Suprapubic skin (tissue), 4 donors: ENCODE measurements at regions not wholly inside any gene's neighbourhood (a gene's known extent, or its start where the extent isn't known, plus 50 kb on each side); places are given as distances from the start of the nearest gene placed in this dataset.

Source experiments
- DNase-seq, 2 donors: peaks; one replicate each; pipeline ENCODE4 v3.0.0-alpha.2; 2019; ENCODE audit warnings: low spot score in 2 of 2
- H3K27ac ChIP-seq: fragments of 200-600 bp; sonication (generic); one replicate; pipeline ENCODE4 v1.5.1; 2019
- H3K27me3 ChIP-seq: fragments of 200-600 bp; sonication (generic); one replicate; pipeline ENCODE4 v1.5.1; 2019
- H3K36me3 ChIP-seq: fragments of 200-600 bp; sonication (generic); one replicate; pipeline ENCODE4 v1.5.1; 2019
- H3K4me1 ChIP-seq: fragments of 200-600 bp; sonication (generic); one replicate; pipeline ENCODE4 v1.5.1; 2019
- H3K4me3 ChIP-seq: fragments of 200-600 bp; sonication (generic); one replicate; pipeline ENCODE4 v1.5.1; 2019; ENCODE audit warnings: mild to moderate bottlenecking
- H3K9me3 ChIP-seq: fragments of 200-600 bp; sonication (generic); one replicate; pipeline ENCODE4 v1.5.1; 2019
- CTCF ChIP-seq, 2 donors: fragments of 200-600 bp in 1 of 2; fragments of 450-650 bp in 1 of 2; sonication (generic) in 1 of 2; IDR thresholded peaks; one replicate each; pipeline ENCODE4 v1.5.1; 2016 to 2019; ENCODE audit warnings: antibody characterized with exemption in 2 of 2, mild to moderate bottlenecking in 1 of 2, moderate library complexity in 1 of 2
- EP300 ChIP-seq: sonication (generic); formaldehyde crosslinking; IDR thresholded peaks from one replicate; pipeline ENCODE4 v1.6.1; 2017; ENCODE audit warnings: antibody characterized with exemption
- POLR2A ChIP-seq, 2 donors: fragments of 450-650 bp; IDR thresholded peaks; one replicate each; pipeline ENCODE4 v1.6.1; 2017; ENCODE audit warnings: antibody characterized with exemption in 2 of 2, mild to moderate bottlenecking in 2 of 2, moderate library complexity in 2 of 2
- POLR2AphosphoS5 ChIP-seq, 3 donors: sonication (generic); formaldehyde crosslinking; IDR thresholded peaks; one replicate each; pipeline ENCODE4 v1.6.1; 2017; ENCODE audit warnings: antibody characterized with exemption in 3 of 3
- WGBS: methylation state at CpG from one replicate; pipeline ENCODE4 v1.1.5; 2018; 5-methylcytosine and 5-hydroxymethylcytosine counted together

DNA sequence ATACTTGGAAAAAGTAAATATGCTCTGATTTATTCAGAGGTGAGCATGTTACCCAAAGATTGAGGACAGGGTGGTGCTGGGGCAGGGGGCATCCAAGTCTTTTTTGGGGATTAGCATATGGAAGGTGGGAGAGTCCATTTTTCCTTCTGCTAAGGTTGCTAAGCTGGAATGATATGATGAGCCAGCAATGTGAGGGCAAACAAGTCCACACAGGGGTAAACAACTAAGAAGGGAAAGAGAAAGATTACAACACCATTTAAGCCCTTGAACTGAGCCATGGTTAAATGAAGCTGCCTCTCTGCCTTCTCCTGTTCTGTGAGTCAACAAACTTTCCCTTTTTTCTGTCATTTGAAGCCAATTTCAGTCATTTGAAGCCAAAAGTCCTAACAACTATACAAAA is 89.0 kb downstream of the RPL22L1 start:
- no peak overlapping the region for H3K27ac ChIP-seq
- H3K4me1 ChIP-seq = no peaks in the 10 kb centered on the region
- H3K9me3 ChIP-seq = no peaks in the 10 kb centered on the region
- no peak for DNase-seq
- H3K27me3 ChIP-seq = no peaks in the 10 kb centered on the region
- no peak for TF ChIP-seq POLR2AphosphoS5 (IDR thresholded peaks at IDR 0.05)
- TF ChIP-seq EP300 = no peak
- no peak for TF ChIP-seq POLR2A (IDR thresholded peaks at IDR 0.05)
- TF ChIP-seq CTCF (IDR thresholded peaks at IDR 0.05) = no peak
- H3K36me3 ChIP-seq = no peaks in the 10 kb centered on the region
- H3K4me3 ChIP-seq = no peak overlapping the region

DNA sequence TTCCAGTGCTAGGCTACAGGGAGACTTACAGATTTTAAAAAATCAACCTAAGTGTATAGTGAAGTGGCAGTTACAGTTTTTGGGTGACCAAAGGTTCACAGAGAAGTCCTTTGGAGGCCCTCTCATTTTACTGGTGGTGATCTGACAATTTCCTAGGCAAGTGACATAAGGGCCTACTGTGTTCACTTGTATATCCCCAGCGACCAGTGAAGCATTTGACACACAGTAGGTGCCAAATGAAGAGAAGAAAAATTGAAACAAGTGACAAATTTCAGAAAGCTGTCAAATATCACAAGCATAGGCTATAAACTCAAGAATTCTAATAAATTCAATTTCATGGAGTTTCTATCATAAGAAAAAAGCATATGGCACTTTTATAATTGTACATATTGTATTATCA is 89.5 kb downstream of the RPL22L1 start:
- Histone ChIP-seq H3K36me3 (no peaks in the 10 kb centered on the region), H3K4me3 (no peak overlapping the region), H3K4me1 (no peaks in the 10 kb centered on the region), H3K27ac (no peak overlapping the region), H3K9me3 (no peaks in the 10 kb centered on the region), H3K27me3 (no peaks in the 10 kb centered on the region)
- WGBS = 74% methylated on average over 1 of the region's 1 CpG
- no peak for TF ChIP-seq CTCF (IDR thresholded peaks at IDR 0.05)
- no peak for TF ChIP-seq POLR2A (IDR thresholded peaks at IDR 0.05)
- TF ChIP-seq POLR2AphosphoS5 (IDR thresholded peaks at IDR 0.05) = no peak
- no peak for TF ChIP-seq EP300
- no peak for DNase-seq

DNA sequence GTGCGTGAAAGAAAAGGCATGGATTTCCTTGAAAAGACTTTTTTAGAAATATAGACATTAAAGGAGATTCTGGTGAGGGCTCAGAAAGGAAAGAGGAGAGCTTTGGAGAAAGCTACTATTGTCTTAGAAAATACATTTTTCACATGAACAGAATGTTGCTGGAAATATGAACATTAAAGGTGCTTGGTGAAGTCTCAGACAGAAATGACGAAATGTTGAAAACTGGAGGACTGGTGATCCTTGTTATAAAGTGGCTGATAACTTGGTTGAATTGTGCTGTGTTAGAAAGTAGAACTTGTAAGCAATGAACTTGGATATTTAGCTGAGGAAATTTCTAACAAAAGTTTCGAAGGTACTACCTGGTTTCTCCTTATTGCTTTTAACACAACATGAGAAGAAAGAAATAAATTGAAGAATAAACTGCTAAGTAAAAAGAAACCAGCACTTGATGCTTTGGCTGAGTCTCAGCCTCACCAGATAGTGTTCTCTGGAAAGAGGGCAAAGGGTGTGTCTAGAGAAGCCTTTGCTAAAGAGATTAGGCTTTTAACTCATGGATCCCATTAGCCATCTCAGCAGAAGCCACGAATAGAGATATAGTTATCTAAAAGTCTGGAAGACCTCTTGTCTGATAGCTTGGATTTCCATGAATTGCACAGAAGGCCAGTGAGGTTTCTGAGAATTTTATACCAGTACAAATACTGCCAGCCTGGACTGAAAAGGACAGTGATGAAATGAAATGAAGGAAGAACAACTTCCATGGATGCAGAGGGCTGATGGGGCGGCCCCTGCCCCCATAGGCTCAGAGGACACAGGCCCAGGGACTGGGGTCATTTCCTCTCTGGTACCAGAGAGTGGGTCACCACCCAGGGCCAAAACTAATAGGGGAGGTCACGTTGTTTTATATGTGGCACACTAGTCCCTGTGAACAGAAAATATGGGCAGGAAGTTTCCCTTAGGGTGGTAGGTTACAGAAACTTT is 91.5 kb downstream of the RPL22L1 start:
- Histone ChIP-seq H3K36me3 (no peaks in the 10 kb centered on the region), H3K27me3 (no peaks in the 10 kb centered on the region), H3K4me3 (no peak overlapping the region), H3K9me3 (no peaks in the 10 kb centered on the region), H3K4me1 (no peaks in the 10 kb centered on the region), H3K27ac (no peak overlapping the region)
- no peak for DNase-seq
- WGBS = 85% methylated on average over 6 of the region's 6 CpGs
- TF ChIP-seq POLR2A (IDR thresholded peaks at IDR 0.05) = no peak
- TF ChIP-seq POLR2AphosphoS5 (IDR thresholded peaks at IDR 0.05) = no peak
- no peak for TF ChIP-seq CTCF (IDR thresholded peaks at IDR 0.05)
- TF ChIP-seq EP300 = no peak

- Histone ChIP-seq H3K9me3 (no peaks in the 10 kb centered on the region), H3K27me3 (no peaks in the 10 kb centered on the region), H3K36me3 (no peaks in the 10 kb centered on the region), H3K27ac (no peak overlapping the region), H3K4me3 (no peak overlapping the region), H3K4me1 (no peaks in the 10 kb centered on the region)
- TF ChIP-seq CTCF (IDR thresholded peaks at IDR 0.05) (no peak), EP300 (no peak), POLR2A (IDR thresholded peaks at IDR 0.05) (no peak), POLR2AphosphoS5 (IDR thresholded peaks at IDR 0.05) (no peak)
- no peak for DNase-seq
Observed at GRCh38 chr3:170777564-170777926, 92.5 kb downstream of the RPL22L1 start.

DNA sequence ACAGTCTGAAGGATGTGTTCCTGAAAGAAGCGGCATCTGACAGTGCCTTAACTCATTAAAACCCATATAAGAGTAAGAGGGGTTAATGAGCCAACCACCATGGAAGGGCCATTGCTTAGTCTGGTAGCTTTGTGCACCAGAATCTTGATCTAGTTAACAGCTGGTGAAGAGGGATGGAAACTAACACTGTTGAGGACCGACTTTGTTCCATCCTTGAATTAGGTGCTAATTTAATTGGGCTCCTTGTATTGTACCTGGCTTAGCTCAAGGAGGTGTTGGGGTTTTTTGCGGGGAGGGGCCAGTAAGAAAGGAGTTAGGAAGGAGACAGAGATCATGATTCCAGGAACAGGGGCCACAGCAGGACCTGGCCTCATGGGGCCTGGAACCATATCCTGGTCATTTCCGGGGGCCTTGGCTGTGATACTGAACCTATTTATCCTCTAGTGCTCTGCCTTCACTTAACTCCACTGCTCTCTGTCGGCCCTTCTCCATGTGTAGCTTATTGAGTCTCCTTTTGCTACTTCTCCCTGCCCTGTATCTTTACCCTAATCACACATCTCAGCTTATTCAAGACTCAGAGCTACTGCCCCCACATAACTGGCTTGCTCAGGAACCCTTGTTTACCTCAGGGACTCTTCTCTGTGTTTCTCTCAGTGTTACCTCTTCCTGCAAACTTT is 93.0 kb downstream of the RPL22L1 start:
- 79% methylated on average over 5 of the region's 5 CpGs for WGBS
- Histone ChIP-seq H3K9me3 (no peaks in the 10 kb centered on the region), H3K27ac (no peak overlapping the region), H3K27me3 (no peaks in the 10 kb centered on the region), H3K4me1 (no peaks in the 10 kb centered on the region), H3K4me3 (no peak overlapping the region), H3K36me3 (no peaks in the 10 kb centered on the region)
- DNase-seq = no peak
- TF ChIP-seq POLR2A (IDR thresholded peaks at IDR 0.05) (no peak), POLR2AphosphoS5 (IDR thresholded peaks at IDR 0.05) (no peak), EP300 (no peak), CTCF (IDR thresholded peaks at IDR 0.05) (no peak)
